C4-2B (cell line): ENCODE measurements at regions not wholly inside any gene's neighbourhood (a gene's known extent, or its start where the extent isn't known, plus 50 kb on each side); places are given as distances from the start of the nearest gene placed in this dataset.

Source experiments
- CTCF ChIP-seq: fragments of 450-650 bp; conservative IDR thresholded peaks from 2 replicates; pipeline ENCODE4 v1.5.1; 2017; ENCODE audit warnings: mild to moderate bottlenecking
- ZFX ChIP-seq: fragments of 450-650 bp; IDR thresholded peaks from 2 replicates; pipeline ENCODE4 v1.6.1; 2017

GRCh38 chr14:37865719-37866549, 270.5 kb downstream of the TTC6 start:
- TF ChIP-seq CTCF (no peak), ZFX (no peak)
